ENCODE measurements at regions not wholly inside any gene's neighbourhood (a gene's known extent, or its start where the extent isn't known, plus 50 kb on each side); places are given as distances from the start of the nearest gene placed in this dataset.
A peak's percentile ranks its signal among the peaks of the same experiment; 100 is the strongest.

DNA sequence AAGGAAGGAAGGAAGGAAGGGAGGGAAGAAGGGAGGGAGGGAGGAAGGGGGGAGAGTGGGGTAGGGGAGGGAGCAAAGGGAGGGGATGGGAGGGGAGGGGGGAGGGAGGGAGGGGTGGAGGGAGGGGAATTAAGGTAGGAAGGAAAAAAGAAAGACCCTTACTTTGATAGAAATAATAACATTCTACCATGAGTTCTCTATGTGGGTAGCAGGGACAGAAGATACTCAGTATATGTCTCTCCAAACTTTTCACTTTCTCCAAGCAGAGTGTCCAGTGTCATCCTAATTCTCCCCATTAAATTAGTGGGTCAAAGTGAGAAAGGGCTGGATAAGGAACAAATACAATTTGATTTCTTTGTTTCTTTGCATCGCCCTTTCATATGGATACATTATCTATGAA, 553.4 kb upstream of the USP15 start:
- Histone ChIP-seq H3K36me3 (ENCODE audit: control insufficient read depth, insufficient read depth, low read length) (no peaks in the 10 kb centered on the region), H3K27me3 (ENCODE audit: control insufficient read depth, insufficient read depth, low read length) (no peaks in the 10 kb centered on the region), H3K27ac (ENCODE audit: low read depth, low read length) (no peak overlapping the region), H3K4me1 (ENCODE audit: control insufficient read depth, insufficient read depth, low read length) (no peaks in the 10 kb centered on the region), H3K4me3 (ENCODE audit: low read depth, low read length) (no peak overlapping the region), H3K9me3 (ENCODE audit: control insufficient read depth, insufficient read depth, low read length) (no peaks in the 10 kb centered on the region)
- WGBS (ENCODE audit: insufficient coverage): no CpG with 5 or more reads among the region's 1 CpG
- DNase-seq (ENCODE audit: low read depth in 4 of 6, low spot score in 6 of 6): no peak

DNA sequence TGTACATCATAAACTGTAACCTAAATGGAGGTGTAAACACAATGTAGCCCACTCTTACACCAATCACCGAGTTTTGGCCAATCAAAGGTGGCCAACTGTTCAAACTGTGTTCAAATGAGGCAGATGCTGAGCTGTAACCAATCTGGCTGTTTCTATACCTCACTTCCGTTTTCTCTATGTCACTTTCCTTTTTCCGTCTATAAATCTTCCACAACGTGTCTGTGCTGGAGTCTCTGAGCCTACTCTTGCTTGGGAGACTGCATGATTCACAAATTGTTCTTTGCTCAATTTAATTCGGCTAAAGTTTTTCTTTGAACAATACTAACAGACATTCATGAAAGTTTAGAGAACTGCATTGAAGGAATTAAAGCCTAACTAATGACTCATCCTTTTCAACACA, 547.1 kb upstream of the USP15 start:
- no peak for DNase-seq (ENCODE audit: low read depth in 4 of 6, low spot score in 6 of 6)
- Histone ChIP-seq H3K9me3 (ENCODE audit: control insufficient read depth, insufficient read depth, low read length) (no peaks in the 10 kb centered on the region), H3K27ac (ENCODE audit: low read depth, low read length) (no peak overlapping the region), H3K4me3 (ENCODE audit: low read depth, low read length) (no peak overlapping the region), H3K36me3 (ENCODE audit: control insufficient read depth, insufficient read depth, low read length) (no peaks in the 10 kb centered on the region), H3K4me1 (ENCODE audit: control insufficient read depth, insufficient read depth, low read length) (no peaks in the 10 kb centered on the region), H3K27me3 (ENCODE audit: control insufficient read depth, insufficient read depth, low read length) (no peaks in the 10 kb centered on the region)
- 57% methylated on average over 4 of the region's 5 CpGs for WGBS (ENCODE audit: insufficient coverage)

- H3K36me3 ChIP-seq (ENCODE audit: control insufficient read depth, insufficient read depth, low read length): no peaks in the 10 kb centered on the region
- 89% methylated on average over 1 of the region's 4 CpGs for WGBS (ENCODE audit: insufficient coverage)
- H3K27ac ChIP-seq (ENCODE audit: low read depth, low read length): no peak overlapping the region
- H3K4me1 ChIP-seq (ENCODE audit: control insufficient read depth, insufficient read depth, low read length): no peaks in the 10 kb centered on the region
- no peaks in the 10 kb centered on the region for H3K9me3 ChIP-seq (ENCODE audit: control insufficient read depth, insufficient read depth, low read length)
- DNase-seq (ENCODE audit: low read depth in 4 of 6, low spot score in 6 of 6): peak in 1 of 6 donors; percentile 35
- H3K4me3 ChIP-seq (ENCODE audit: low read depth, low read length): no peak overlapping the region
- H3K27me3 ChIP-seq (ENCODE audit: control insufficient read depth, insufficient read depth, low read length): no peaks in the 10 kb centered on the region
Observed at GRCh38 chr12:61717986-61718385, 542.2 kb upstream of the USP15 start.

DNA sequence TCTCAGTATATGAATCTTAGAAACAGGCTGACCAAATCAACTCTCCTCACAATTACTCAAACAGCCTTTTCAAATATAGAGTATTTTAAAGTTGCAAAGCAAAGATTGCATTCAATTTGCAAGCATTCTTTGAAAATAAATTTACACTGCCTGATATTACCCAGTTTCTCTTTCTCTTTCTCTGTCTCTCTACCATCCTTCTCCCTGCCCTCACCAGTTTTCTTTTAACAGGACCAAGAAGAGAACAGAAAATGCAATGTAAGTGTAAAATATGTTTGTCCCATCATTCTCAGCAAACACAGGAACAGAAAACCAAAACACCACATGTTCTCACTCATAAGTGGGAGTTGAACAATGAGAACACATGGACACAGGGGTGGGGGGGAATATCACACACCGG, 520.3 kb upstream of the USP15 start:
- Histone ChIP-seq H3K4me3 (ENCODE audit: low read depth, low read length) (no peak overlapping the region), H3K4me1 (ENCODE audit: control insufficient read depth, insufficient read depth, low read length) (no peaks in the 10 kb centered on the region), H3K36me3 (ENCODE audit: control insufficient read depth, insufficient read depth, low read length) (no peaks in the 10 kb centered on the region), H3K9me3 (ENCODE audit: control insufficient read depth, insufficient read depth, low read length) (no peaks in the 10 kb centered on the region), H3K27ac (ENCODE audit: low read depth, low read length) (no peak overlapping the region), H3K27me3 (ENCODE audit: control insufficient read depth, insufficient read depth, low read length) (no peaks in the 10 kb centered on the region)
- DNase-seq (ENCODE audit: low read depth in 4 of 6, low spot score in 6 of 6): no peak
- no CpG with 5 or more reads among the region's 1 CpG for WGBS (ENCODE audit: insufficient coverage)

GRCh38 chr12:61750604-61751003, 509.6 kb upstream of the USP15 start:
- no peaks in the 10 kb centered on the region for H3K36me3 ChIP-seq (ENCODE audit: control insufficient read depth, insufficient read depth, low read length)
- no peaks in the 10 kb centered on the region for H3K4me1 ChIP-seq (ENCODE audit: control insufficient read depth, insufficient read depth, low read length)
- peak in 1 of 6 donors; percentile 57 for DNase-seq (ENCODE audit: low read depth in 4 of 6, low spot score in 6 of 6)
- no CpG with 5 or more reads among the region's 1 CpG for WGBS (ENCODE audit: insufficient coverage)
- H3K9me3 ChIP-seq (ENCODE audit: control insufficient read depth, insufficient read depth, low read length): no peaks in the 10 kb centered on the region
- H3K27me3 ChIP-seq (ENCODE audit: control insufficient read depth, insufficient read depth, low read length): no peaks in the 10 kb centered on the region
- H3K27ac ChIP-seq (ENCODE audit: low read depth, low read length): no peak overlapping the region
- no peak overlapping the region for H3K4me3 ChIP-seq (ENCODE audit: low read depth, low read length)

DNA sequence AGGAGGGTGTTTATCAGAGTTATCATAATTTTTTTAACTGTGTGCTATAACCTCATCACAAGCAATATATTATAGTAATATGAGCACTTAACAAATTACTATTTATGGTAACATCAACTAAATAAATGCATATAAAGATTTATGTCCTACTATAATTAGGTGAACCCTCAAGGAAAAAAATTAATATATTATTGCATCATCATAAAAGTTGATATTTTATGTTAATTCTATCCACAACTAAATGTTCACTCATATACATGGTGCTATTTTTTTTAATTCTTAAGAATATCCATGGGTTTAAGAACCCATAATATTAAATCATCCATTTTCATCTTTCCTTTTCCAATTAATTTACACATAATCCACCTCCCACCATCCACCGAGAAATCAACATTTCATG, 506.0 kb upstream of the USP15 start:
- H3K4me3 ChIP-seq (ENCODE audit: low read depth, low read length): no peak overlapping the region
- H3K27ac ChIP-seq (ENCODE audit: low read depth, low read length): no peak overlapping the region
- no peaks in the 10 kb centered on the region for H3K36me3 ChIP-seq (ENCODE audit: control insufficient read depth, insufficient read depth, low read length)
- no peaks in the 10 kb centered on the region for H3K9me3 ChIP-seq (ENCODE audit: control insufficient read depth, insufficient read depth, low read length)
- no peak for DNase-seq (ENCODE audit: low read depth in 4 of 6, low spot score in 6 of 6)
- no peaks in the 10 kb centered on the region for H3K27me3 ChIP-seq (ENCODE audit: control insufficient read depth, insufficient read depth, low read length)
- WGBS (ENCODE audit: insufficient coverage): no CpG with 5 or more reads among the region's 1 CpG
- H3K4me1 ChIP-seq (ENCODE audit: control insufficient read depth, insufficient read depth, low read length): no peaks in the 10 kb centered on the region

DNA sequence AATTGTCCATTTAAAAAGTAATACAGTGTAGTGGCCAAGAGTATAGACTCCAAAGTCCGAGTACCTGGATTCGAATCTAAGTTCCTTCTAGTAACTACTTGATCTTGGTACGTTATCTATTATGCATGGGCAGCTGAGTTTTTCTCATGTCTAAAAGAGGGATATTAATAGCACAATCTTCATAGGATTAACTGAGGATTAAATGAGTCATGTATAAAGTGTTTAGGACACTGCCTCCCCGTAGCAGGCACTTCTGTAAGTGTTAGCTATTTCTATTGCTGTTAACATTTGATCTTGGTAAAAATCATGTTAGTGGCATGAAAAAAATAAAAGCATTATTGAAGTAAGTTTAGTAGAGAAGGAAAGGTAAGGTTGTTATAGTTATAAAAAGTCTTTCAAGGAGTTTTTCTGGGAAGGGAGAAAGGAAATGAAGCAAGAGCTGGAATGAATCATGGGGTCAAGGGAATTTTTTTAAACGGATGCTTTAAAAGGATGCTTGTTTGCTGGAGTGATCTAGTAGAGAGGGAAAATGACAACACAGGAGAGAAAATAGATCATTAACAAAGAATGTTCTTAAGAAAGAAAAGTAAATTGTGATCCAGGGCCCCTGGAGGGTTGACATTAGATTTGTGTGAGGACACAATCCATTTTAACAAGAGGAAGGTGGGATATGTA, 502.2 kb upstream of the USP15 start:
- H3K27ac ChIP-seq (ENCODE audit: low read depth, low read length): no peak overlapping the region
- DNase-seq (ENCODE audit: low read depth in 4 of 6, low spot score in 6 of 6): no peak
- H3K4me1 ChIP-seq (ENCODE audit: control insufficient read depth, insufficient read depth, low read length): no peaks in the 10 kb centered on the region
- H3K9me3 ChIP-seq (ENCODE audit: control insufficient read depth, insufficient read depth, low read length): no peaks in the 10 kb centered on the region
- no peak overlapping the region for H3K4me3 ChIP-seq (ENCODE audit: low read depth, low read length)
- no peaks in the 10 kb centered on the region for H3K27me3 ChIP-seq (ENCODE audit: control insufficient read depth, insufficient read depth, low read length)
- WGBS (ENCODE audit: insufficient coverage): 94% methylated on average over 2 of the region's 5 CpGs
- no peaks in the 10 kb centered on the region for H3K36me3 ChIP-seq (ENCODE audit: control insufficient read depth, insufficient read depth, low read length)

DNA sequence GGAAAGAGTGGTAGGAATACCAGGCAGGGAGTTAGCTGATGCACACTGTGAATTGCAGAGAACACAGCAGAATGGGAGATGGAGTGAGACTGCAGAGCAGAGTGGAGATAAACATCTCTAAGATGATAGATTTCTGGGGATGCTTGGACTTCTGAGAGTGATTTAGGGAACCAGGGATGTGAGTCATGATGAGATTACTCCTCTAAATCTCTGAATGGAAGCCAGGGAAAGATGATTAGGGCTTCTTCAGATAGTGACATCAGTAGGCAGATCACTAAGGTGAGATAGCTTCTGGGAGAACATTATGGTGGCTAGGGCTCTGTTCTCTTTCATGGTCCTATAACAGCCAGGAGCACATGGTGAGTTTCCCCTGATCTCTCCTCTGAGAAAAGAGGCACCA, 501.5 kb upstream of the USP15 start:
- Histone ChIP-seq H3K36me3 (ENCODE audit: control insufficient read depth, insufficient read depth, low read length) (no peaks in the 10 kb centered on the region), H3K27ac (ENCODE audit: low read depth, low read length) (no peak overlapping the region), H3K4me1 (ENCODE audit: control insufficient read depth, insufficient read depth, low read length) (no peaks in the 10 kb centered on the region), H3K9me3 (ENCODE audit: control insufficient read depth, insufficient read depth, low read length) (no peaks in the 10 kb centered on the region), H3K27me3 (ENCODE audit: control insufficient read depth, insufficient read depth, low read length) (no peaks in the 10 kb centered on the region), H3K4me3 (ENCODE audit: low read depth, low read length) (no peak overlapping the region)
- no peak for DNase-seq (ENCODE audit: low read depth in 4 of 6, low spot score in 6 of 6)

GRCh38 chr12:61765926-61766325, 494.3 kb upstream of the USP15 start:
- Histone ChIP-seq H3K9me3 (ENCODE audit: control insufficient read depth, insufficient read depth, low read length) (no peaks in the 10 kb centered on the region), H3K27ac (ENCODE audit: low read depth, low read length) (no peak overlapping the region), H3K4me1 (ENCODE audit: control insufficient read depth, insufficient read depth, low read length) (no peaks in the 10 kb centered on the region), H3K4me3 (ENCODE audit: low read depth, low read length) (no peak overlapping the region), H3K27me3 (ENCODE audit: control insufficient read depth, insufficient read depth, low read length) (no peaks in the 10 kb centered on the region), H3K36me3 (ENCODE audit: control insufficient read depth, insufficient read depth, low read length) (no peaks in the 10 kb centered on the region)
- no peak for DNase-seq (ENCODE audit: low read depth in 4 of 6, low spot score in 6 of 6)
- WGBS (ENCODE audit: insufficient coverage): 86% methylated on average over 1 of the region's 1 CpG

- no peaks in the 10 kb centered on the region for H3K27me3 ChIP-seq (ENCODE audit: control insufficient read depth, insufficient read depth, low read length)
- no peak overlapping the region for H3K4me3 ChIP-seq (ENCODE audit: low read depth, low read length)
- DNase-seq (ENCODE audit: low read depth in 4 of 6, low spot score in 6 of 6): no peak
- 83% methylated on average over 1 of the region's 1 CpG for WGBS (ENCODE audit: insufficient coverage)
- no peaks in the 10 kb centered on the region for H3K9me3 ChIP-seq (ENCODE audit: control insufficient read depth, insufficient read depth, low read length)
- H3K4me1 ChIP-seq (ENCODE audit: control insufficient read depth, insufficient read depth, low read length): no peaks in the 10 kb centered on the region
- H3K36me3 ChIP-seq (ENCODE audit: control insufficient read depth, insufficient read depth, low read length): no peaks in the 10 kb centered on the region
- no peak overlapping the region for H3K27ac ChIP-seq (ENCODE audit: low read depth, low read length)
Observed at GRCh38 chr12:61780435-61780834, 479.8 kb upstream of the USP15 start.
